ENCODE measurements at regions not wholly inside any gene's neighbourhood (a gene's known extent, or its start where the extent isn't known, plus 50 kb on each side); places are given as distances from the start of the nearest gene placed in this dataset.

DNA sequence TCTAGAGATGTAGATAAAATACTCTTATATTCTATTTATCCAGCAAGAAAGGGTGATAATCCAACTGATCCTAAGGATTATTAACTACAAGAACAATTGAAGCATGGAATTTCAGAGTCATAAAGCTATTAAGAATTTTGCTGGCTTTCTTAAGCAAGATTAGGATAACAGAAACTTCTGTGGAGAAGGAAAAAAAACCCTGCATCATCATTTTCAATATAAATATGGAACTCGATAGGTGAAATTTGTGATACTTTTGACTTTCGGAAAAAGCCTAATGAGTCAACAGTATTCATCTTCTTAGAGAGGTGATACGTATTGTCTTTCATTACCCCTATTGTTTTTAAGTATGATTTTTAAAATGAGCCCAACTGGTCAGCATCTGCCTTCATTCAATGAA, 593.3 kb downstream of the CPS1 start:
- POLR2A ChIA-PET: interaction anchor here (0.5 to 0.9 kb wide), 3 partner anchors 29 to 504 kb away, joined by 3 read pairs; no protein-coding TSS in a partner anchor
- intact Hi-C loops (cut with micrococcal nuclease; ENCODE audit: unreplicated experiment): loop anchor here (10.0 kb wide), 1 partner anchor 905 kb away; no protein-coding TSS in a partner anchor

DNA sequence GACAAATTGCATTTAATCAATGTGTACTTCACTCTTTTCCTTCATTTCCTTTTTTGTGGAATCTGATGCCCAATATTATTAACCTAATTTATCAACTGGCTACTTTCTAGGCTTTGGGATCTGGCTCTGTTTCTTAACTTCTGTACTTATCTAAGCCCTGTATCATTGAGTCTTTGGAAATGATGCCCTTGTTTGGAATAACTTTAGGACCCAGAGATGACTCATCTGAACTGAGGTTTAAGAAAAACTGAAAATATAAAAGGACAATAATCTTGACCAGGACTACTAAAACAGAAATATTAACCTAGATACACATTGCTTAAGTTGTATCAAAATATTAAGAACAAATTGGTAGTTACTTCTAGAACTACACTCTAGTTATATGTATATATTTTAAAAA, 600.8 kb downstream of the CPS1 start:
- TF ChIP-seq EZH2phosphoT487 (IDR thresholded peaks at IDR 0.05; ENCODE audit: borderline replicate concordance, low read depth, low read length): no peak
- TF ChIP-seq, protein P1, sequence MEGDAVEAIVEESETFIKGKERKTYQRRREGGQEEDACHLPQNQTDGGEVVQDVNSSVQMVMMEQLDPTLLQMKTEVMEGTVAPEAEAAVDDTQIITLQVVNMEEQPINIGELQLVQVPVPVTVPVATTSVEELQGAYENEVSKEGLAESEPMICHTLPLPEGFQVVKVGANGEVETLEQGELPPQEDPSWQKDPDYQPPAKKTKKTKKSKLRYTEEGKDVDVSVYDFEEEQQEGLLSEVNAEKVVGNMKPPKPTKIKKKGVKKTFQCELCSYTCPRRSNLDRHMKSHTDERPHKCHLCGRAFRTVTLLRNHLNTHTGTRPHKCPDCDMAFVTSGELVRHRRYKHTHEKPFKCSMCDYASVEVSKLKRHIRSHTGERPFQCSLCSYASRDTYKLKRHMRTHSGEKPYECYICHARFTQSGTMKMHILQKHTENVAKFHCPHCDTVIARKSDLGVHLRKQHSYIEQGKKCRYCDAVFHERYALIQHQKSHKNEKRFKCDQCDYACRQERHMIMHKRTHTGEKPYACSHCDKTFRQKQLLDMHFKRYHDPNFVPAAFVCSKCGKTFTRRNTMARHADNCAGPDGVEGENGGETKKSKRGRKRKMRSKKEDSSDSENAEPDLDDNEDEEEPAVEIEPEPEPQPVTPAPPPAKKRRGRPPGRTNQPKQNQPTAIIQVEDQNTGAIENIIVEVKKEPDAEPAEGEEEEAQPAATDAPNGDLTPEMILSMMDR (conservative IDR thresholded peaks at IDR 0.05; ENCODE audit: low read length): no peak
- Histone ChIP-seq H2AFZ (ENCODE audit: low read length) (no peak overlapping the region), H3K4me3 (ENCODE audit: low read depth, low read length, poor library complexity, severe bottlenecking) (no peak overlapping the region), H3K36me3 (ENCODE audit: insufficient read depth, low read length) (no peaks in the 10 kb centered on the region), H4K20me1 (ENCODE audit: insufficient read depth, low read length) (no peaks in the 10 kb centered on the region), H3K9me3 (ENCODE audit: low read length) (no peaks in the 10 kb centered on the region), H3K79me2 (ENCODE audit: insufficient read depth, low read depth, low read length) (no peaks in the 10 kb centered on the region), H3K27ac (ENCODE audit: low read depth, low read length, poor library complexity, severe bottlenecking) (no peak overlapping the region), H3K4me2 (ENCODE audit: low read length) (no peak overlapping the region), H3K9me2 (ENCODE audit: insufficient read depth, low read length) (no peaks in the 10 kb centered on the region), H3K4me1 (ENCODE audit: insufficient read depth, low read length, poor library complexity, severe bottlenecking) (no peaks in the 10 kb centered on the region)
- no peak for DNase-seq (ENCODE audit: low spot score)
- ChIA-PET CTCF (ENCODE audit: unreplicated experiment) (no interaction called here), POLR2A (interaction anchor here (0.7 kb wide), 1 partner anchor 99 kb away, joined by 3 read pairs; no protein-coding TSS in a partner anchor)
- intact Hi-C loops (cut with micrococcal nuclease; ENCODE audit: unreplicated experiment): loop anchor here (5.0 to 10.0 kb wide), 2 partner anchors 70 to 912 kb away; no protein-coding TSS in a partner anchor
- no TSS peak for BruUV-seq (replicated peaks)

More for the DNA sequence above, 593.3 kb downstream of the CPS1 start:
- Histone ChIP-seq H3K36me3 (ENCODE audit: insufficient read depth, low read length) (no peaks in the 10 kb centered on the region), H3K79me2 (ENCODE audit: insufficient read depth, low read depth, low read length) (no peaks in the 10 kb centered on the region), H4K20me1 (ENCODE audit: insufficient read depth, low read length) (no peaks in the 10 kb centered on the region), H3K27ac (ENCODE audit: low read depth, low read length, poor library complexity, severe bottlenecking) (no peak overlapping the region), H3K9me3 (ENCODE audit: low read length) (0 out of 2 replicates have a peak, but pooled peaks cover 5% of the 10 kb centered on the region), H3K9me2 (ENCODE audit: insufficient read depth, low read length) (no peaks in the 10 kb centered on the region), H2AFZ (ENCODE audit: low read length) (no peak overlapping the region), H3K4me2 (ENCODE audit: low read length) (no peak overlapping the region), H3K4me3 (ENCODE audit: low read depth, low read length, poor library complexity, severe bottlenecking) (no peak overlapping the region), H3K4me1 (ENCODE audit: insufficient read depth, low read length, poor library complexity, severe bottlenecking) (no peaks in the 10 kb centered on the region)
- TF ChIP-seq EZH2phosphoT487 (IDR thresholded peaks at IDR 0.05; ENCODE audit: borderline replicate concordance, low read depth, low read length): no peak
- TF ChIP-seq, protein P1 (conservative IDR thresholded peaks at IDR 0.05; ENCODE audit: low read length): no peak
- no TSS peak for BruUV-seq (replicated peaks)
- DNase-seq (ENCODE audit: low spot score): no peak
- CTCF ChIA-PET (ENCODE audit: unreplicated experiment): no interaction called here

DNA sequence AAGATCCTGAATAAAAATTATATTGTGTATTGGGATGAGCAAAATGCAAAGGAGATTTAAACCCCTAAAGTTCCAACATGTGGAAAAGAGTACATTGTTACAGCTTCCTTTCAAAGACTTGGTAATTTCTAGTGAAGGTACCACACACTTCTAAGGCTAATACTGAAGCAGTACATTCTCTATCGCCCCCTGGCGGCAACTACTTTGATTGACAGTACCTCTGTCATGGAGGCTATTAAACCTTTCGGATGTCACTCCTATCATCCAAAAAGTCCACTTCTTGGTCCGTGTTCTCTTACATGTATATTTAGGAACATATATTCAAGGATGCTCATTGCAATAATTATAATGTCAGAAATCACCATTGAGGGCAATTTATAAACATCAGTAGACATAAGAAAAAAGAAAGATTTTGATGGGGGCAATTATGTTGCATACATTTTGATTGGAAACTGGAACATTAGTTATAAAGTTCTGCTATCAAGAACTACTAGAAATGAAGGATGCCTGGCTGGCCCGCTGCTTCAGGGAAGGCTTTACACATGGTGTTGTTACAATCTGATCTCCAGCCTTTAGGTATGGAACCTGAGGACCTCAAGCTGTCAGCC, 601.6 kb downstream of the CPS1 start:
- H3K4me1 ChIP-seq (ENCODE audit: insufficient read depth, low read length, poor library complexity, severe bottlenecking): no peaks in the 10 kb centered on the region

More for the DNA sequence above, 601.6 kb downstream of the CPS1 start:
- H3K4me3 ChIP-seq (ENCODE audit: low read depth, low read length, poor library complexity, severe bottlenecking): no peak overlapping the region
- no peaks in the 10 kb centered on the region for H3K9me2 ChIP-seq (ENCODE audit: insufficient read depth, low read length)
- H3K79me2 ChIP-seq (ENCODE audit: insufficient read depth, low read depth, low read length): no peaks in the 10 kb centered on the region
- no peaks in the 10 kb centered on the region for H3K9me3 ChIP-seq (ENCODE audit: low read length)
- DNase-seq (ENCODE audit: low spot score): peak; percentile 76
- no peaks in the 10 kb centered on the region for H3K36me3 ChIP-seq (ENCODE audit: insufficient read depth, low read length)
- BruUV-seq (replicated peaks): no TSS peak
- ChIA-PET CTCF (ENCODE audit: unreplicated experiment) (no interaction called here), POLR2A (interaction anchor here (0.7 kb wide), 1 partner anchor 100 kb away, joined by 3 read pairs; no protein-coding TSS in a partner anchor)
- H3K27ac ChIP-seq (ENCODE audit: low read depth, low read length, poor library complexity, severe bottlenecking): no peak overlapping the region
- intact Hi-C loops (cut with micrococcal nuclease; ENCODE audit: unreplicated experiment): loop anchor here (5.0 to 10.0 kb wide), 2 partner anchors 71 to 913 kb away; no protein-coding TSS in a partner anchor
- no peak for TF ChIP-seq EZH2phosphoT487 (IDR thresholded peaks at IDR 0.05; ENCODE audit: borderline replicate concordance, low read depth, low read length)
- TF ChIP-seq, protein P1 (conservative IDR thresholded peaks at IDR 0.05; ENCODE audit: low read length): peak; percentile 96
- H3K4me2 ChIP-seq (ENCODE audit: low read length): no peak overlapping the region
- H4K20me1 ChIP-seq (ENCODE audit: insufficient read depth, low read length): no peaks in the 10 kb centered on the region
- no peak overlapping the region for H2AFZ ChIP-seq (ENCODE audit: low read length)
